ENCODE measurements at regions not wholly inside any gene's neighbourhood (a gene's known extent, or its start where the extent isn't known, plus 50 kb on each side); places are given as distances from the start of the nearest gene placed in this dataset.

GRCh38 chr12:93092649-93092945 is 163.5 kb upstream of the EEA1 start:
- TF ChIP-seq CTCF (IDR thresholded peaks at IDR 0.05) (no peak), POLR2A (IDR thresholded peaks at IDR 0.05) (no peak)

Measured in Peyer's patch (tissue), 4 donors.